WTC11 (cell line): ENCODE measurements at regions not wholly inside any gene's neighbourhood (a gene's known extent, or its start where the extent isn't known, plus 50 kb on each side); places are given as distances from the start of the nearest gene placed in this dataset.

Experiments used
- ATAC-seq: fragments of 200-7000 bp; cut with Tn5 transposase; 2 replicates; pipeline ENCODE4 v1.10.0; 2021; ENCODE audit warnings: mild to moderate bottlenecking, moderate library complexity
- CTCF ChIA-PET: fragments of 300-600 bp; sonication (Branson Sonifier 250); formaldehyde crosslinking; loops from one replicate; lab custom pipeline; 2021; ENCODE audit warnings: antibody characterized with exemption; lab: Charles Lee
- POLR2A ChIA-PET: fragments of 350-600 bp; sonication (Branson Sonifier 250); formaldehyde crosslinking; loops from one replicate; lab custom pipeline; 2021; ENCODE audit warnings: antibody characterized with exemption; lab: Charles Lee
- DNase-seq: peaks from one replicate; pipeline ENCODE4 v3.0.0; 2021; ENCODE audit warnings: low spot score
- H3K27ac Mint-ChIP-seq: 2 replicates; pipeline ENCODE4 v1.8.0; 2021; ENCODE audit warnings: mixed read lengths
- H3K27me3 Mint-ChIP-seq: 2 replicates; pipeline ENCODE4 v1.8.0; 2021; ENCODE audit warnings: low read depth, mild to moderate bottlenecking, moderate library complexity, mixed read lengths
- H3K36me3 Mint-ChIP-seq: 2 replicates; pipeline ENCODE4 v1.8.0; 2021; ENCODE audit warnings: mixed read lengths
- H3K4me1 Mint-ChIP-seq: 2 replicates; pipeline ENCODE4 v1.8.0; 2022; ENCODE audit warnings: mixed read lengths
- H3K4me3 Mint-ChIP-seq: 2 replicates; pipeline ENCODE4 v1.8.0; 2021; ENCODE audit warnings: mild to moderate bottlenecking, moderate library complexity, mixed read lengths
- H3K9me3 Mint-ChIP-seq: 2 replicates; pipeline ENCODE4 v1.8.0; 2021; ENCODE audit warnings: mixed read lengths
- ARID4B ChIP-seq: sonication (generic); formaldehyde crosslinking; IDR thresholded peaks from 2 replicates; pipeline ENCODE4 v1.8.0; 2023; ENCODE audit warnings: missing genetic modification reagents, mild to moderate bottlenecking, borderline replicate concordance
- E2F4 ChIP-seq: sonication (generic); formaldehyde crosslinking; IDR thresholded peaks from 2 replicates; pipeline ENCODE4 v1.8.1; 2022; ENCODE audit warnings: low read depth, mild to moderate bottlenecking, moderate library complexity, missing genetic modification reagents, borderline replicate concordance
- KAT7 ChIP-seq: sonication (generic); formaldehyde crosslinking; IDR thresholded peaks from 2 replicates; pipeline ENCODE4 v1.8.1; 2023; ENCODE audit warnings: missing genetic modification reagents, mild to moderate bottlenecking, borderline replicate concordance
- SMAD4 ChIP-seq: sonication (generic); formaldehyde crosslinking; IDR thresholded peaks from 2 replicates; pipeline ENCODE4 v1.8.0; 2022; ENCODE audit warnings: mild to moderate bottlenecking, missing genetic modification reagents
- SOX15 ChIP-seq: fragments of 250-450 bp; sonication (Bioruptor Pico); IDR thresholded peaks from 2 replicates; pipeline ENCODE4 v1.9.0; 2021; ENCODE audit warnings: mild to moderate bottlenecking
- STAT6 ChIP-seq: sonication (generic); formaldehyde crosslinking; conservative IDR thresholded peaks from 2 replicates; pipeline ENCODE4 v1.8.1; 2023; ENCODE audit warnings: mild to moderate bottlenecking, low read depth, missing genetic modification reagents, moderate library complexity
- TEAD4 ChIP-seq: sonication (generic); formaldehyde crosslinking; IDR thresholded peaks from 2 replicates; pipeline ENCODE4 v1.8.0; 2022; ENCODE audit warnings: mild to moderate bottlenecking, missing genetic modification reagents
- USF1 ChIP-seq: sonication (generic); formaldehyde crosslinking; IDR thresholded peaks from 2 replicates; pipeline ENCODE4 v1.8.0; 2022; ENCODE audit warnings: mild to moderate bottlenecking, missing genetic modification reagents
- ZNF232 ChIP-seq: sonication (generic); formaldehyde crosslinking; IDR thresholded peaks from 2 replicates; pipeline ENCODE4 v1.8.0; 2022; ENCODE audit warnings: mild to moderate bottlenecking, missing genetic modification reagents
- ZNF425 ChIP-seq: fragments of 250-450 bp; sonication (Bioruptor Pico); conservative IDR thresholded peaks from 2 replicates; pipeline ENCODE4 v1.9.0; 2021; ENCODE audit warnings: mild to moderate bottlenecking

GRCh38 chr5:84816160-84816559 is 431.5 kb upstream of the EDIL3 start:
- H3K4me1 Mint-ChIP-seq = peaks cover 9% of the 10 kb centered on the region
- no peak for TF ChIP-seq ZNF232
- no peak for TF ChIP-seq SMAD4 (CRISPR knock-in tag)
- TF ChIP-seq KAT7 (CRISPR knock-in tag) = no peak
- TF ChIP-seq ZNF425 (CRISPR knock-in tag) = no peak
- DNase-seq (no peak), ATAC-seq (no peak)
- CTCF ChIA-PET = interaction anchor here (1.1 kb wide), 1 partner anchor 889 kb away, joined by 3 read pairs; no protein-coding TSS in a partner anchor
- H3K27me3 Mint-ChIP-seq = no peaks in the 10 kb centered on the region; the same call in 1 of the 2 replicates
- peaks cover 20% of the 10 kb centered on the region for H3K9me3 Mint-ChIP-seq
- H3K4me3 Mint-ChIP-seq = no peak overlapping the region
- H3K27ac Mint-ChIP-seq = no peak overlapping the region
- POLR2A ChIA-PET = no interaction called here
- H3K36me3 Mint-ChIP-seq = peaks cover 3% of the 10 kb centered on the region

GRCh38 chr5:84805473-84805872 is 420.8 kb upstream of the EDIL3 start:
- no peak overlapping the region for H3K4me3 Mint-ChIP-seq
- TF ChIP-seq ZNF425 (CRISPR knock-in tag) = no peak
- TF ChIP-seq, all 79 proteins: peak for 0
- CTCF ChIA-PET = no interaction called here
- no peaks in the 10 kb centered on the region for H3K9me3 Mint-ChIP-seq
- no peaks in the 10 kb centered on the region for H3K27me3 Mint-ChIP-seq
- POLR2A ChIA-PET = no interaction called here
- no peak overlapping the region for H3K27ac Mint-ChIP-seq
- no peaks in the 10 kb centered on the region for H3K36me3 Mint-ChIP-seq
- DNase-seq (no peak), ATAC-seq (no peak)
- H3K4me1 Mint-ChIP-seq = no peaks in the 10 kb centered on the region; the same call in 1 of the 2 replicates

- Mint-ChIP-seq H3K9me3 (no peaks in the 10 kb centered on the region), H3K4me1 (no peaks in the 10 kb centered on the region; the same call in 1 of the 2 replicates), H3K4me3 (no peak overlapping the region), H3K27ac (no peak overlapping the region), H3K36me3 (no peaks in the 10 kb centered on the region), H3K27me3 (no peaks in the 10 kb centered on the region)
- CTCF ChIA-PET = no interaction called here
- DNase-seq = no peak
- TF ChIP-seq E2F4 = no peak
- TF ChIP-seq SOX15 (CRISPR knock-in tag) = no peak
- no peak for TF ChIP-seq USF1 (CRISPR knock-in tag)
- ATAC-seq = no peak
- POLR2A ChIA-PET = no interaction called here
These were observed 411.7 kb upstream of the EDIL3 start for GRCh38 chr5:84796399-84796798.

- H3K4me3 Mint-ChIP-seq = no peak overlapping the region
- CTCF ChIA-PET = no interaction called here
- H3K36me3 Mint-ChIP-seq = 0 out of 2 replicates have a peak, but pooled peaks cover under 1% of the 10 kb centered on the region
- H3K4me1 Mint-ChIP-seq = no peaks in the 10 kb centered on the region
- POLR2A ChIA-PET = no interaction called here
- peaks cover 3% of the 10 kb centered on the region for H3K9me3 Mint-ChIP-seq
- no peak overlapping the region for H3K27ac Mint-ChIP-seq
- no peak for DNase-seq
- ATAC-seq = no peak
- H3K27me3 Mint-ChIP-seq = no peaks in the 10 kb centered on the region
- TF ChIP-seq USF1 (CRISPR knock-in tag) (no peak), TEAD4 (no peak), ARID4B (no peak), STAT6 (CRISPR knock-in tag) (no peak)
These were observed 409.9 kb upstream of the EDIL3 start for GRCh38 chr5:84794486-84795035.
